ENCODE measurements at regions not wholly inside any gene's neighbourhood (a gene's known extent, or its start where the extent isn't known, plus 50 kb on each side); places are given as distances from the start of the nearest gene placed in this dataset.
A peak's percentile ranks its signal among the peaks of the same experiment; 100 is the strongest.
"Not testable (repeated sequence)": the region's sequence is repeated elsewhere in the genome, so short reads cannot be mapped to it uniquely, and the experiment has no call there.

DNA sequence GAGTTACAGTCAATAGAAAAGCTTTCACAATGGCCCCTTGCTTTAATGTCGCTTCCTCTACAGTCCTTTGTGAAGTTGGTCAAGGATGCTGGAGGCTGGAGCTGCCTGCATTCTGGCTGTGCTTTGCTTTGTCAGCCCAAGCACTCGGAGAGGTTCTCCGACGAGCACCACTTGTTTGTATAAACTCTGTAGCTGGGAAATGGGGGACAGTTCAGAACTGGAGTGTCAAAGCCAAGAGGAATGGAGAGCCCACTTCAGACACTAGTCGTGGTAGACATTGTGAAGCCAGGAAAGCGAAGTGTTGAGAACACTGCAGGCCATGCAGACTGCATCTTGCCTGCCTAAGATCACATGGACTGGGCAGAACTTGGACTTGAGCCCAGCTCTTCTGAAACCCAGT is 330.3 kb downstream of the GADD45G start:
- no peak for DNase-seq (ENCODE audit: low read depth, low spot score)

DNA sequence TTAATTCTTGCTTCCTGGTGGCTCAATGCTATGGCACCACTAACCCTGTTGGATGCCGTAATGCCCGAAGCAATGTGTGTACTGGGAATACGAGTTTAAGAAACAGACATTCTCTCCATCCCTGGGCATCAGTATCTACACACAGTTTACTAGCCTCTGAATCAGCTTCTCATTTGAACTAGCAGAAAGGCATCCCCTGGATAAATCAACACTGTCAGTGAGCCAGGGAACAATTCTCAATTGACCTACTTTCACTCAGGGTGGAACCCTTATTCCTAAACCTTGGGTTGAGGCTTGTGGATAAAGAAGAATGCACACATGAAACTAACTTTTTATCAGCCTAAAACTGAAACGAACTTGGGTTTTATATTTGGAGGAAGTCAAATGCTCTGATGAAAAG is 331.0 kb downstream of the GADD45G start:
- DNase-seq (ENCODE audit: low read depth, low spot score): no peak

DNA sequence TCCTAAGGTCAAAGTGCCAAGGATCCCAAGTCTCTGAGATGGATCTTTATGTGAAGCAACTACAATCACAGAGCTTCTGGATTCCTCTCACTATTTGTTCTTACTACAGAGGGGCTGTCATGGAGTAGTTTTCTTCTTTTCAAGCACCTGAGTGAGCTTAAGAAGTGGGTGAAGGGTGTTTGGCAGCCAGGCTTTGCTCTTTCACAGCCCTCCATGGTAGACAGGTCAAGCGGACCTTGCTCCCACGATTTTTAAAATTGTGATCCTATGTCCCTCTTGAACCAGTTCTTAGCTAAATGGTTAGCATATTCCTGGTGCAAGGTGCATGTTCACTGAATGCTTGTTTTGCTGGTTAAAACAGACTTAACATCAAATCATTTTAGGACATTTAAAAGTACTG is 332.2 kb downstream of the GADD45G start:
- no peak for DNase-seq (ENCODE audit: low read depth, low spot score)

DNA sequence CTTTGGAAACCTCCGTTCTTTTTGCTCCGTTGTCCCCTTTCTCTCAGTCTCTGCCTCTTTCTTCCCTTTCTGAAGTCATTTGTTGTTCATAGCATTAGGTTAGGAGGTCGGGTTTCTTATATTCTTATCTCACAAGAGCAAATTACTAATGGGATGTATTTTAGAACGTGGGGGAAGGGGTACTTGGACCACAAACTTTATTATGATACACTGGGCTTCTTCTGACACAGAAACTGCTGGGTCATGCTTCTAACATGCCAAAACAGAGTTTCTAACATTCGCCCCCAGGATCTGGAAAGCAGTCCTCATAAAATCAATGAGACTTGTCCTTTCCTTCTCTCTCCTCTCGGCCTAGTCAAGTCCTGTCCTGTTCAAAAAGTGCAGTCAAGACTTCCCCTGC is 334.4 kb downstream of the GADD45G start:
- DNase-seq (ENCODE audit: low read depth, low spot score): no peak

DNA sequence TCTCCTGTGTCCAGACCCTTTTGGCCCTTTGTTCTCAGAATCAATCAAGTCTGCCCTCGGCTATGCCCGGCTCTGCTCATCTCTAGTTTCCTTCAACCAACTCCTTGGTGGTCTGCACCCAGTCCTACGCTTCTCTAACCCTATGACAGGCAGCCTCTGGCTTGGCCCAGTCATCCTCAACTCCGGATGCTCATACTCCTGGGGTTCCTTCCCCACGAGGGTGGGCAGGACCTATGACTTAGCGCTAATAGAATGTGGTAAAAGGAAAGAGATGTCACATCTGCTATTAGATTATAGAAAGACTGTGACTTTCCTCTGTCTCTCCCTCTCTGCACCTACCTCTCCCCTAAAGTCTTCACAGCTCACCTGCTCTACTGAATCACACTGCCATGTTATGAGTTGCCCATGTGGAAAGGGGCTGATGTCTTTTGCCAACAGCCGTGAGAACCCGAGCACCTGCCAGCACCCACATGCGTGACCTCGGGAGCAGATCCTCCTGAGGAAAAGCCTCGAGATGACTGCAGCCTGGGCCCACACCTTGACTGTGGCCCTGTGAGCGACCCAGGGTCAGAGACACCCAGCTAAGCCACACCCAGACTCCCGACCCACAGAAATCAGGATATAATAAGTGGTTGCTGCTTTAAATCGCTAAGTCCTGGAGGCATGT is 334.9 kb downstream of the GADD45G start:
- no peak for DNase-seq (ENCODE audit: low read depth, low spot score)

DNA sequence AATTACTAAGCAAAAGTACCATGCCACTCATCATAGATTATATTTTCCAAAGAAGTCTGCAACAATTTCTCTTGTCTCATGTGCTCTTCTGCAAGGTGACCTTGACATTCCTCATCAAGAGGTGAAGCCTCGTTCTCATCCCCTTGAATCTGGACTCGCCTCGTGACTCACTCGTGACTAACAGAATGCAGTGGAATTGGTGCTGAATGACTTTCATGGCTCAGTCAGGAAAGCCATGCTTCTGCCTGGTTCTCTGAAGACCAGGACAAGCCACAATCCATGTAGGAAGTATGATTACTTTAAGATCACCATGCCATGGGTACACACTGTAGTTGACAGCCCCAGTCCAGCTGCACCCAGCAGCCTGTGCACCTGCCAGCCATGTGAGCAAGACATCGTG is 335.8 kb downstream of the GADD45G start:
- no peak for DNase-seq (ENCODE audit: low read depth, low spot score)

DNA sequence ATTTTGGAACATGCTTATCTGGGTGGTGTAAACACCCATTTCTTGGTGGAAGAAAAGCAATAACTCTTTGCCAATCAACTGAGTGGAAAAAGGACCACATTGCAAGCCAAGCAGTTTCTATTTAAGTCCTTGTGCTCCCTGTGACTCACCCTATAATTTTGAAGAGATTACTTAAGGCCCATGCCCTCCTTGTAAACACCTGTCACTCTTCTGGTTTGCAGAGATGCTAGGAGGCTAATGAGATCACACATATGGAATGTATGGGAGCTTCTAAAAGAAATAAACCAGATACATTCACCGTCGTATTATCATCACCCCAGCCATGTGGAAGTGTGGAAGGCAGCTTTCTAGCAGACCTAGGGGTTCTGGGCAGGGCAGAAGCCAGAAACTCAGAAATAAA is 337.1 kb downstream of the GADD45G start:
- no peak for DNase-seq (ENCODE audit: low read depth, low spot score)

DNA sequence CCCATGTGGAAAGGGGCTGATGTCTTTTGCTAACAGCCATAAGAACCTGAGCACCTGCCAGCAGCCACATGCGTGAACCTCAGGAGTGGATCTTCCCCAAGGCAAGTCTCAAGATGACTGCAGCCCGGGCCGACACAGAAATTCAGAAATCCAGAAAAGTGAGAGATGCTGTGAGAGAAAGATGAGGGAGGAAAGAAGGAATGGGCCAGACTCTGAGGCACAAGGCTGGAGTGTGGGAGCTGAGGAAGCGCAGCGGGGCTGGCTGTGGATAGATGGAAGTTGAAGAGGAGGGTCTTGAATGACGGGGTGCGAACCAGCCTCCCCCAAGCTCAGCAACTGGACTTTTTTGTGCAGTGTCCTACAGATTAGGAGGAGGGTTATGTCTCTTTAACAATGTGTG is 337.8 kb downstream of the GADD45G start:
- DNase-seq (ENCODE audit: low read depth, low spot score): no peak

DNA sequence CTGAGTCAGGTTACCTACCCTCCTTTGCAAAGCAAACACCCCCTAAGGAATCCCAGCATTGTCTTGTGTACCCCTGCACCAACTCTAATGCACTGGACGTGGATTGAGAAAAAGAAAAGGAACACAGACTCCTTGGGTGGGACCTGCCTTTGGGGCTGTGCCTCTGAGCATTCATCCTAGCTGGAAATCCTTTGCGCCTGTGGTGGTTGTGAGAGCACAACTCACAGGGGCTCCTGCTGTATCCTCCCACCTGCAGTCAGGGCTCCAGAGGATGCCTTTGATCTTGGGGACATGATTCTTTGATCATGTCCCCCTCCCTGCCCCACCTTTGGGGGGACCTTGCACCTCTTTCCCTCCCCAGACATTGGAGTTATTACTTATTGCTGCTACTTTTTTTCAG is 338.5 kb downstream of the GADD45G start:
- DNase-seq (ENCODE audit: low read depth, low spot score): no peak

DNA sequence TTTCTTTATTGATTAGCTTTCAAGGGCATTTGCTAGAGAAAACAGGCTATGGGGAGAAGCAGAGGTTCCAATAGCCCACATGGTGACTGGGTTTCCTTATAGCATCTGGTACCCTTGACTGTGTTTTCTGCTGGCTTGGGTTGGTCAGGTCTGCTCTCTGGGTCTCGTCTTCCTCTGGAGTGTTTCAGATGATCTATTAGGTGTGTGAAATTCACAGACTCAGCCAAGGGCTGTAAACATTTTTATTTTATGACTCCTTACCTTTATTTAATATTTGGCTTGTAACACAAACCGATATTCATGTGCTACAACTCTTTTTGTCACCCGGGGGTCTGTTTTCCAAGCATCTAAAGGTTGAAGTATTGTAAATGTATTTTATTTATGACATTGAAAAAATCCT is 338.9 kb downstream of the GADD45G start:
- DNase-seq (ENCODE audit: low read depth, low spot score): no peak

DNA sequence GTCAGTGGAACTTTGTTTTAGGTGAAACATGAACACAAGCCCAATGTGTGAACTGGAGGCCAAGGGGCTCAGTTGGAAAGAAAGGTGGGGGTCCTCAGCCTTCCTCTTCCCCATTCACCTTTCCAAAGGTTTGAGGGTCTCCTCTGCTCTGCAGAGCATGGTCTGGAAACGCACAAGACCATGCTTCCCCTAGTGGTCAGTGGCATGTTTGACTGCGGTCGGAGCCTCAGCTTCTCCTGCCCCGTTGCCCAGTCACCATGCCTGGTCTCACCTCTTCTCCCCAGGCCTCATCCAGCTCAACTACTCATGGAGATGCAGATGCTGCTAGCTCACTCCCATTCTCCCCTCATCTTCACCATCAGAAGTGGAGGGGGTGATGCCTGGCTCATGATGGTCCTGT is 340.3 kb downstream of the GADD45G start:
- peak; percentile 42 for DNase-seq (ENCODE audit: low read depth, low spot score)

DNA sequence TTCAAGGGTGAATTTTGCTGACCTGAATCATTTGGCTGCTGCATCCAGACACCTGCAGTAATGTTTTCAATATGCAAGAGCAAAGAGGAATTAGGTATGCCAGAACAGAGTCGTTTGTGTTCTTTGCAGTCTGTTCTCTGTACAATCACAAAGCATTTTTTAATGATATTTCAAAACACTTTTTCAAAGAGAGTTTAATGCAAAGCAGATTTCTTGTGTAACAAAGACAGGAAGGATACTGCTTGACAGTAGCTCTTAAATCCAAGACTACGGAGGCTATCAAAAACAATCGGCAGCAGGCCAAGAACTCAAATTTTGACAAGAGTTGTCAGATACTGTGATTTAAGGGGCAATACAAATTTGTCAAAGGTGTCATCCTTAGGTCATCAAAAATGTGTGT is 341.9 kb downstream of the GADD45G start:
- DNase-seq (ENCODE audit: low read depth, low spot score): no peak

DNA sequence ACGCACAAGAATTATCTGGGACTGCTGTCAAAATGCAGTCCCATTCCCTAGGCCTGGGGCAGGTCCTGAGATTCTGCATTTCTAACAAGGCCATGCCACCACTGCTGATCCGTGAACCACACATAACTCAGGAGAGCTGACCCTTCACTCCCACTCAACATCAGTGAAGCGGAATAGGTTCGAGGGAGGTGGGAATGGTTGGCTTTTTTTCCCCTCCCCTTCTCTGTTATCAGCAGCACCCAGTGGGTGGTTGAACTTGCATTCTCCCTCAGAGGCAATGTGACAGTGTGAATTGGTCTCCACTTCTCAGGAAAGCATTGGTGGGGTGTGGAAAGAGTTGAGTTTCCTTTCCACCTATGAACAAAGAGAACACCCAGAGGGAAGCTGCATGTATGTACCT is 344.3 kb downstream of the GADD45G start:
- DNase-seq (ENCODE audit: low read depth, low spot score): no peak

DNA sequence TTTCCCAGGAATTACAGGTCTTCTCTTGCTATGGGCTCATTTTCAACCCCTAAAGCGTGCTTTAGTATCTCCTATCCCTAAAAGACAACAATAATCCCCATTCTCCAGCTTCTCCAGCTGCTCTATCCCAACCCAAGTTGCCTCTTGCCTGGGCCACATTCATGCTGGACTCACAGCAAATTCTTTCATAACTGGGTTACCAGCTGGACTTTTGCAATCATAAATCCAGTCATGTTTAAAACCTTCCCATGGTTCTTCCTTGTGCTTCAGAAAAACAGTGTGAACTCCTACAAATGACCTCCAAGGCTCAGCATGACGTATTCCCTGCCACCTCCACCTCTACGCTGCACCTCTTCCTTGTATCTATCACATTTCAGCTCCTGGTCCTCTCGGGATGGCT is 346.9 kb downstream of the GADD45G start:
- DNase-seq (ENCODE audit: low read depth, low spot score): no peak

DNA sequence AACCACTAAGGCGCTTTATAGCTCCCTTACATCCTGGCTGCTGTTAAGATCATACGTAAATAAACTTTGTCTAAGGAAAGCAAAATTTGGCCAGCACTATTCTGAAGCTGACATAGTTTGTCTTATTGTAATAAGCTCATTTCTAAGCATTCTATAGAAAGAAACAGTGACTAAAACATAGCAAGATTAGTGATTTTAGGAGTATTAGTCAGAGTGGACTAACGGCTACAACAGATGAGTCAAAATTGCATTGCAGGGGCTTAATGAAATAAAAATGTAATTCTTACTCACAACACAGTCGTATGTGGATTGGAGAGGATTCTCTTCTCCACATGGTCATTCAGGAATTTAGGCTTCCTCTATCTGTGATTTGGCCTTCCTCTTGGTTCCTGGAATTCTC is 347.6 kb downstream of the GADD45G start:
- DNase-seq (ENCODE audit: low read depth, low spot score): no peak

DNA sequence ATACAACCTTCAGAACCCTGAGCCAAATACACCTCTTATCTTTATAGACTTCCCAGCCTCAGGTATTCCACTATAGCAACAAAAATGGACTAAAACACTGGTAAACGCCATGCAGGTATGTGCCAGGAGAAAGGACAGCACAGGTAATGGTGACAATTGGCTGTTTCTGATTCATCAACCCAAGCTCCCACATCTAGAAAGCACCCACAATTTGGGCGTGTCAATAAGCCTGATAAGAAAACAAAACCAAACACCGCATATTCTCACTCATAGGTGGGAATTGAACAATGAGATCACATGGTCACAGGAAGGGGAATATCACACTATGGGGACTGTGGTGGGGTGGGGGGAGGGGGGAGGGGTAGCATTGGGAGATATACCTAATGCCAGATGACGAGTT is 348.5 kb downstream of the GADD45G start:
- DNase-seq (ENCODE audit: low read depth, low spot score): not testable (repeated sequence)

DNA sequence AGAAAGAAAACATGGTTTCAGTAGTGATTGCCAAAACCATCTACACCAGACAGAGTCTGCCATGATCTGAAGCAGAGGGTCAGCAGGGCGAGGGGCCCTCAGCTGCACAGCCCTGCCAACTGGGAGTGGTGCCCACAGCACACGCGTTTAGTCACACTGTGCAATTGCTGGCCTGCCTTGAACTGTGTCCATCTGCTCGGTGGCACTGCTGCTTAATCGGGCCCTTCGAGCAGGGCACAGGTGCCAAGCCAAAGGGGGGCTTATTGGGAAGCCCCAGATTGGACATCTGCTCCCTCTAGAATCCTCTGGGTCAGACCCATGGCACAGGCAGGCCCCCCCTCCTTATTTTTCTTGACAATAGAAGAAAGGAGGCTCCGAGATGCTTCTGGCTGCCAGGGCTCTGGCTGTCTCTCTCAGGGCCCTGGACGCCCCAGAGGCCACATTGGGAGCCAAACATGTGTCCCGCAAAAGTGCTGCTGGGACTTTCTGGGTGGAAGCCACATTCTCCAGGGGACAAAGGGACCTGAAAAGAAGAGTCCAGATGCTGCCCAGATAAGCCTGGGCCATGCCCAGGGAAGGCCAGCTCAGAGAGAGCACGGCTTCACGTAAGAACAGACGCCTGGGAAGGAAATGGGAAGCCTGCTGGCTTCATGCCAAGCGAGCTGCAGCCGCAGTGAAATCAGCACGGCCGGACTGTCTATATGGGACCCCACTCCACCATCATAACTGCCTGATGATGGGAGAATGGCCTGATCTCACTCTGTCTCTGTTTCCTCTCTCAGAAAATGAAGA is 349.2 kb downstream of the GADD45G start:
- no peak for DNase-seq (ENCODE audit: low read depth, low spot score)

DNA sequence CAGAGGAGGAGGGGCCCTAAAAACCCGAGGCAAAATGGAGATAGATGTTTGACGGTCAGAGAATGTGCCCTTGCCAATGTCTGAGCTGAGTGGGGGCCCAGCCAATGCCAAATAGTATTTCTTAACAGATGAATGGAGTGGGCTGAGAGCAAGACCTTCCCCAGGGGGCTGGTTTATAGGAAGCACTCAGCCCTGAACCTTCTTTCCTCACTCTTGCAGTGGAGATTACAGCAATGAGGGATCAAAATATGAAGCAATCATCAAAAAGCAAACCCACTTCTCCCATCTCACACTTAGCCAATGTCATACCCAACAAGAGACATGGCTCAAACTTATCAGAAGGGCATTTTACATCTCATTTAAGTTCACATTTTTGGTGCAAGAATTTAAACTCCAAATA is 350.3 kb downstream of the GADD45G start:
- no peak for DNase-seq (ENCODE audit: low read depth, low spot score)

DNA sequence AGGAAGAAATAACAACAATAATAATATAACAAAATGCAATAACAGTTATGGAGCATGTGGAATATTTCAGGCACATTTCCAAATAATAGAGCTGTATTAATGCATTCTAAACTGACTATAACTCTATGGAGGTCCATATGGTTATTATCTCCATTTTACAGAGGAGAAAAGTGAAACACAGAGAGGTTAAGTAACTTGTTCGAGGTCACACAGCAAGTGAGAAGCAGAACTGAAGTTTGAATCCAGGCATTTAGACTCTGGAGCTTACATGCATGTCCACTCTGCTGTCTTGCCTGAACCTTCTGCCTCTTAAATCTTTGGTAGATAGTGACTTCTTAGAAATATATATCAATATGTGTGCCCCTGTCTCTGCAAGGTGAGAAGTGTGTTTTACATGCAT is 350.8 kb downstream of the GADD45G start:
- DNase-seq (ENCODE audit: low read depth, low spot score): no peak

DNA sequence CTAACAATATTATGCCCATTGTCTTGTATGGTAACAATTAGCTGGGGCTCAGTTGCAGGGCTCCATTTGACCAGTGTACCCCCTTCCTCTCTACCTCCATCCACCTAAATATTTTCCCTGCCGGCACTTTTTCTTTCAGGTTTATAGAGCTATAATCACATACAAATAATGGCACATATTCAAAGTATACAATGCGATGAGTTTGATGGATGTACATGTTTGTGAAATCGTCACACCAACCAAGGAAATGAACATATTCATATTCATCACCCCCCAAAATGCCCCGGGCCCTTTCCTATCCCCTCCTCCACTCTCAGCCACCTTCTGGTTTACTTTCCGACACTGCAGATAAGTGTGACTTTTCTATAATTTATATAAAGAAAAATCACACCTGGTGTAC is 351.5 kb downstream of the GADD45G start:
- no peak for DNase-seq (ENCODE audit: low read depth, low spot score)

DNA sequence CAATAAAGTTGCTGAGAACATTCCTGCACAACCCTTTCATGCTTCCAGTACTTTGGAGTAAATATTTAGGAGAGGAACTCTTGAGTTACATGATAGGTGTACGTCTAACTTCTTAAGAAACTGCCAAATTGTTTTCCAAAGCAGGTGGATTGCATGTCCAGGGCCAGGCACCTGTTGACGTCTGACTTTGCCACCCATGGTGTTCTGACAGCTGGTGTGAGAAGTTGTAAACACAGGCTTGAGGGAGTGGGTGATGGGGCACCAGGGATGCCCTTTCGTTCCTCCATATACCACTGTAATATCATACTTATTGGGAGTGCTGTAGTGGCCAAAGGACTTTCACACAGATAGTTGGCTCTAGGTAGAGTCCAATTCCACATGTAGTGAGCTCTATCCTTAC is 352.1 kb downstream of the GADD45G start:
- no peak for DNase-seq (ENCODE audit: low read depth, low spot score)

DNA sequence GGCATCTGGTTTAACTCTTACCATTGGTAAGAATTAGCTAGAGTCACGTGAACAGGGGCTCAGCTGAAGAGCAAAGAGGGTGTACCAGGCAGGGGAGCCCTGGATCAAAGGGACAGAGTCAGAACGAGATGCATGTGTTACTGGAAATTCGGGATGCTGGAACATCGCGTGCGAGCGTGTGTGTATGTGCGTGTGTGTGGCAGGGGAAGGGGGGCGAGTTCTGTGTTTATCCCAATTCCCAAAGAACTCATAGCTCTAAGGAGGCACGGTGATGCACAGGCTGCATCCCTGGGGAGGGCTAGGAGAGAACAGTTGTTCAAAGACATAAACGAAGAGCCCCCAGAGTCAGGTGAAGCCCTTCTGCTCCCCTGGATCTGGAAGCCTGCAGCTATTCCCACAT is 353.3 kb downstream of the GADD45G start:
- DNase-seq (ENCODE audit: low read depth, low spot score): no peak

DNA sequence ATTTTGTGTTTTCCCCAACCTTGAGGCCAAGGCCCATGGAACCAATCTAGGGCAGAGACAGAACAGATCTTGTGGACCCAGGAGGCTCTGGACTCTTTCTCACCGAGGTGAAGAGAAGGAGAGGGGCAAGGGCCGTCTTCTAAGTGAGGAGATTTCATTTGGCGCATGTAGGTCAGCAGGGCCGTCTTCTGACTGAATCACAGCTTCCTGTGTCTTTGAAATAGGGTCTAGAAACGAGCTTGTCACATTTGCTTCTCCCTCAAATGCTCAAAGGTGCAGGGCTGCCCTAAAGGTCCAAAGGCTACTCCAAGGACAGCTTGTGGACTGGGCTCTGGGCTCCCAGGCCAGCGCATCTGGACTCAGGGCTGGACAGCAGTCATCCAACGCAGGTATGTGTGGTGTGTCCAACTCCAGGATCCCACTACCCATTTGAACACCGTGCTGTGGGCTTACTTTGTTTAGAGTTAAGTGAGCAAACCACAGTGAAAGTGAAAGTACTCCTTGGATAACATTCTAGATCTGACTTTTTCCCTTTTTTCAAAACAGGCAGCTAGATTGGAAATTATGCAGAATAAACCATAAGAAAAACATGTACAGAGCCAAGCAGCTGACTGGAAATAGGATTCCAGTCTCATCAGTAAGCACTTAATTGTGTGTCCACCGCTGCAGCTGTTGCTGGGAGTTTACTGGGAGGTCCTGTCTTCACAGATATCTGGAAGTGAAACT is 357.0 kb downstream of the GADD45G start:
- no peak for DNase-seq (ENCODE audit: low read depth, low spot score)

All from ELF-1 (cell line).